Endothelial cell of umbilical vein (primary cell): ENCODE measurements at regions not wholly inside any gene's neighbourhood (a gene's known extent, or its start where the extent isn't known, plus 50 kb on each side); places are given as distances from the start of the nearest gene placed in this dataset.

Source experiments
- BruUV-seq: library from RNA; stranded (reverse); fragments of 400-500 nt; replicated peaks from 2 replicates; lab custom pipeline; 2021; lab: Mats Ljungman, UMichigan
- CTCF ChIA-PET: fragments of 300-600, 350-600 bp; sonication (Branson Sonifier 250); formaldehyde crosslinking; loops from one replicate; lab custom pipeline; 2021; ENCODE audit warnings: antibody characterized with exemption, inconsistent platforms; lab: Charles Lee
- POLR2A ChIA-PET: fragments of 300-600, 350-600 bp; sonication (Branson Sonifier 250); formaldehyde crosslinking; loops from one replicate; lab custom pipeline; 2021; ENCODE audit warnings: antibody characterized with exemption, inconsistent platforms; lab: Charles Lee
- DNase-seq: peaks from one replicate; pipeline ENCODE4 v3.0.0-alpha.2; 2011; ENCODE audit warnings: low read depth, low spot score
- FAIRE-seq: peaks from 2 replicates; lab custom pipeline; 2011; peaks lifted over from hg19 to GRCh38; lab: Jason Lieb, UNC
- H2AFZ ChIP-seq: 2 replicates; pipeline ENCODE4 v1.6.0; 2012; ENCODE audit warnings: low read depth, low read length, control low read depth, inconsistent platforms
- H3K27ac ChIP-seq: 2 replicates; pipeline ENCODE4 v1.5.1; 2011; ENCODE audit warnings: low read depth, mild to moderate bottlenecking, control low read depth, low read length, moderate library complexity; ENCODE audit not compliant: insufficient read depth
- H3K27me3 ChIP-seq, 2 experiments: 2 replicates each; pipeline versions ENCODE4 v1.6.0 to v1.6.1; 2011; ENCODE audit warnings: low read length in 2 of 2, mixed read lengths in 1 of 2; ENCODE audit not compliant: control insufficient read depth in 2 of 2, insufficient read depth in 2 of 2
- H3K36me3 ChIP-seq, 2 experiments: 2 replicates in 1 of 2; 3 replicates in 1 of 2; pipeline ENCODE4 v1.5.1; 2011; ENCODE audit warnings: low read length in 2 of 2, mild to moderate bottlenecking in 1 of 2, moderate library complexity in 1 of 2; ENCODE audit not compliant: control insufficient read depth in 2 of 2, insufficient read depth in 2 of 2; ENCODE audit errors: extremely low read depth in 1 of 2
- H3K4me1 ChIP-seq: 3 replicates; pipeline ENCODE4 v1.5.1; 2011; ENCODE audit warnings: mild to moderate bottlenecking, low read length; ENCODE audit not compliant: control insufficient read depth, insufficient read depth; ENCODE audit errors: extremely low read depth
- H3K4me2 ChIP-seq: 2 replicates; pipeline ENCODE4 v1.6.1; 2011; ENCODE audit warnings: low read length, control low read depth, mixed read lengths; ENCODE audit not compliant: insufficient read depth
- H3K4me3 ChIP-seq, 3 experiments: fragments of 200-600 bp in 1 of 3; sonication (generic), shearing (Covaris generic) in 1 of 3; replicated peaks in 1 of 3; 2 replicates each; pipeline ENCODE4 v1.5.1; 2011 to 2016; ENCODE audit warnings: control low read depth in 3 of 3, low read length in 3 of 3, mild to moderate bottlenecking in 2 of 3, inconsistent platforms in 1 of 3, low read depth in 1 of 3, moderate library complexity in 1 of 3; ENCODE audit not compliant: insufficient read depth in 1 of 3
- H3K79me2 ChIP-seq: 2 replicates; pipeline ENCODE4 v1.6.0; 2012; ENCODE audit warnings: low read length, inconsistent platforms; ENCODE audit not compliant: control insufficient read depth, insufficient read depth
- H3K9ac ChIP-seq: replicated peaks from 2 replicates; pipeline ENCODE3; 2011; ENCODE audit warnings: low read length, control low read depth; ENCODE audit not compliant: insufficient read depth; ENCODE audit errors: extremely low read depth
- H3K9me1 ChIP-seq: replicated peaks from 3 replicates; pipeline ENCODE4 v1.6.0; 2011; ENCODE audit warnings: mild to moderate bottlenecking, low read length; ENCODE audit not compliant: control insufficient read depth, insufficient read depth; ENCODE audit errors: extremely low read depth
- H3K9me3 ChIP-seq: replicated peaks from 2 replicates; pipeline ENCODE4 v1.5.1; 2012; ENCODE audit warnings: low read length, inconsistent platforms; ENCODE audit not compliant: control insufficient read depth, insufficient read depth
- H4K20me1 ChIP-seq: replicated peaks from 2 replicates; pipeline ENCODE3; 2011; ENCODE audit warnings: mild to moderate bottlenecking, low read length; ENCODE audit not compliant: control insufficient read depth, insufficient read depth; ENCODE audit errors: extremely low read depth
- EZH2 ChIP-seq: IDR thresholded peaks from 2 replicates; pipeline ENCODE4 v1.6.1; 2012; ENCODE audit warnings: borderline replicate concordance, low read depth, mild to moderate bottlenecking, moderate library complexity, low read length, inconsistent platforms; ENCODE audit not compliant: severe bottlenecking
- GATA2 ChIP-seq: IDR thresholded peaks from 2 replicates; pipeline ENCODE4 v1.7.0; 2011; ENCODE audit warnings: low read depth, mild to moderate bottlenecking, moderate library complexity, mixed read lengths, low read length; ENCODE audit not compliant: insufficient read length, insufficient read depth
- JUN ChIP-seq: IDR thresholded peaks from 2 replicates; pipeline ENCODE4 v1.6.1; 2011; ENCODE audit warnings: borderline replicate concordance, low read depth; ENCODE audit not compliant: insufficient read length, insufficient read depth
- MYC ChIP-seq: IDR thresholded peaks from one replicate; pipeline ENCODE4 v1.6.1; 2011; ENCODE audit warnings: mild to moderate bottlenecking, low read depth, low read length
- POLR2A ChIP-seq: IDR thresholded peaks from 2 replicates; pipeline ENCODE4 v1.6.1; 2012; ENCODE audit warnings: low read depth, mild to moderate bottlenecking, control low read depth, low read length
- POLR2AphosphoS5 ChIP-seq: IDR thresholded peaks from 2 replicates; pipeline ENCODE4 v1.6.1; 2012; ENCODE audit warnings: low read depth, mild to moderate bottlenecking, control low read depth, low read length, moderate library complexity; ENCODE audit not compliant: insufficient read depth
- dilution Hi-C: fragments of 300-500 bp; cut with MboI; formaldehyde crosslinking; loops from one replicate; pipeline ENCODE4 v1.15.0; 2019; ENCODE audit warnings: low sequenced_read_pairs; ENCODE audit not compliant: extremely low pct_ligation_motif_present
- intact Hi-C: fragments of 100-400 bp; cut with micrococcal nuclease; formaldehyde crosslinking; loops from one replicate; pipeline ENCODE4 v1.10.0; 2022
- TF ChIP-seq, protein P1 (sequence below): IDR thresholded peaks from 2 replicates; pipeline ENCODE4 v1.6.1; 2011; ENCODE audit not compliant: insufficient read depth, insufficient read length
- TF ChIP-seq, protein P2 (sequence below), 2 donors: IDR thresholded peaks; 1 replicate in 1 of 2; 2 replicates in 1 of 2; pipeline ENCODE4 v1.5.1; 2011; ENCODE audit warnings: low read length in 2 of 2, mild to moderate bottlenecking in 2 of 2, moderate library complexity in 2 of 2, control low read depth in 1 of 2, inconsistent platforms in 1 of 2, low read depth in 1 of 2; ENCODE audit not compliant: insufficient read depth in 1 of 2; ENCODE audit errors: extremely low read depth in 1 of 2

DNA sequence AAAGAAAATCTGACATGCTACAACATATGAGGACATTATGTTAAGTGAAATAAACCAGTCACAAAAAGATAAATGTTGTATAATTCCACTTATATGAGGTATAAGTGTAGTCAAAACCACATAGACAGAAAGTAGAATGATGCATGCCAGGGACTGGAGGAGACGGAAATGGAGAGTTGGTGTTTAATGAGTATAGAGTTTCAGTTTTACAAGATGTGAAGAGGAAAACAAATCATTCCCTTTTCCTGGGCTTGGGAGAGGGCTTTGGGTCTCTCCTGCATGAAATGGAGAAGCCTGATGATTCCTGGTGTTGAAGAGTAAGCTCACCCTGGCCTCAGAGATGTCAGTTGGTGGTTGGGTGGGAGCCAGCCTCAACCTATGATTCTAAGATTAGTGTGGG, 158.4 kb upstream of the PLXNC1 start:
- DNase-seq = no peak
- TF ChIP-seq POLR2AphosphoS5 = no peak
- TF ChIP-seq, protein P1, sequence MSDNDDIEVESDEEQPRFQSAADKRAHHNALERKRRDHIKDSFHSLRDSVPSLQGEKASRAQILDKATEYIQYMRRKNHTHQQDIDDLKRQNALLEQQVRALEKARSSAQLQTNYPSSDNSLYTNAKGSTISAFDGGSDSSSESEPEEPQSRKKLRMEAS = no peak
- TF ChIP-seq MYC = no peak
- TF ChIP-seq, protein P2, sequence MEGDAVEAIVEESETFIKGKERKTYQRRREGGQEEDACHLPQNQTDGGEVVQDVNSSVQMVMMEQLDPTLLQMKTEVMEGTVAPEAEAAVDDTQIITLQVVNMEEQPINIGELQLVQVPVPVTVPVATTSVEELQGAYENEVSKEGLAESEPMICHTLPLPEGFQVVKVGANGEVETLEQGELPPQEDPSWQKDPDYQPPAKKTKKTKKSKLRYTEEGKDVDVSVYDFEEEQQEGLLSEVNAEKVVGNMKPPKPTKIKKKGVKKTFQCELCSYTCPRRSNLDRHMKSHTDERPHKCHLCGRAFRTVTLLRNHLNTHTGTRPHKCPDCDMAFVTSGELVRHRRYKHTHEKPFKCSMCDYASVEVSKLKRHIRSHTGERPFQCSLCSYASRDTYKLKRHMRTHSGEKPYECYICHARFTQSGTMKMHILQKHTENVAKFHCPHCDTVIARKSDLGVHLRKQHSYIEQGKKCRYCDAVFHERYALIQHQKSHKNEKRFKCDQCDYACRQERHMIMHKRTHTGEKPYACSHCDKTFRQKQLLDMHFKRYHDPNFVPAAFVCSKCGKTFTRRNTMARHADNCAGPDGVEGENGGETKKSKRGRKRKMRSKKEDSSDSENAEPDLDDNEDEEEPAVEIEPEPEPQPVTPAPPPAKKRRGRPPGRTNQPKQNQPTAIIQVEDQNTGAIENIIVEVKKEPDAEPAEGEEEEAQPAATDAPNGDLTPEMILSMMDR (IDR thresholded peaks at IDR 0.05; ENCODE audit: extremely low read depth in 1 of 2, insufficient read depth in 1 of 2, low read depth in 1 of 2, low read length in 2 of 2) = no peak
- no peak for TF ChIP-seq JUN
- no peak for TF ChIP-seq EZH2
- TF ChIP-seq POLR2A = no peak
- no peak for TF ChIP-seq GATA2
- BruUV-seq = no TSS peak
- no peaks in the 10 kb centered on the region for H3K79me2 ChIP-seq
- no peaks in the 10 kb centered on the region for H3K9me3 ChIP-seq
- no peak overlapping the region for H3K27ac ChIP-seq
- no peaks in the 10 kb centered on the region for H4K20me1 ChIP-seq
- no peaks in the 10 kb centered on the region for H3K4me1 ChIP-seq
- H3K27me3 ChIP-seq = no peaks in the 10 kb centered on the region
- H3K9ac ChIP-seq = no peak overlapping the region
- no peaks in the 10 kb centered on the region for H3K9me1 ChIP-seq
- dilution Hi-C loops = no loop called here
- no peak overlapping the region for H2AFZ ChIP-seq
- ChIA-PET POLR2A (no interaction called here), CTCF (interaction anchor here (1.0 to 2.1 kb wide), 2 partner anchors 111 to 420 kb away, joined by 4 to 13 read pairs; no protein-coding TSS in a partner anchor)
- intact Hi-C loops = no loop called here
- FAIRE-seq = no peak
- no peaks in the 10 kb centered on the region for H3K36me3 ChIP-seq
- no peak overlapping the region for H3K4me2 ChIP-seq
- no peak overlapping the region for H3K4me3 ChIP-seq
